Neural progenitor cell (in vitro differentiated cells): ENCODE measurements at regions not wholly inside any gene's neighbourhood (a gene's known extent, or its start where the extent isn't known, plus 50 kb on each side); places are given as distances from the start of the nearest gene placed in this dataset.
A peak's percentile ranks its signal among the peaks of the same experiment; 100 is the strongest.

Source experiments
- EZH2phosphoT487 ChIP-seq: fragments of 200-600 bp; sonication (generic); IDR thresholded peaks from 2 replicates; pipeline ENCODE4 v1.6.1; 2017; ENCODE audit warnings: antibody characterized with exemption
- TF ChIP-seq, protein P1 (sequence below): fragments of 200-600 bp; sonication (generic); IDR thresholded peaks from 2 replicates; pipeline ENCODE4 v1.5.1; 2017; ENCODE audit warnings: antibody characterized with exemption, mild to moderate bottlenecking

GRCh38 chr6:3990692-3991491 lies 88.0 kb downstream of the FAM217A start:
- TF ChIP-seq, protein P1, sequence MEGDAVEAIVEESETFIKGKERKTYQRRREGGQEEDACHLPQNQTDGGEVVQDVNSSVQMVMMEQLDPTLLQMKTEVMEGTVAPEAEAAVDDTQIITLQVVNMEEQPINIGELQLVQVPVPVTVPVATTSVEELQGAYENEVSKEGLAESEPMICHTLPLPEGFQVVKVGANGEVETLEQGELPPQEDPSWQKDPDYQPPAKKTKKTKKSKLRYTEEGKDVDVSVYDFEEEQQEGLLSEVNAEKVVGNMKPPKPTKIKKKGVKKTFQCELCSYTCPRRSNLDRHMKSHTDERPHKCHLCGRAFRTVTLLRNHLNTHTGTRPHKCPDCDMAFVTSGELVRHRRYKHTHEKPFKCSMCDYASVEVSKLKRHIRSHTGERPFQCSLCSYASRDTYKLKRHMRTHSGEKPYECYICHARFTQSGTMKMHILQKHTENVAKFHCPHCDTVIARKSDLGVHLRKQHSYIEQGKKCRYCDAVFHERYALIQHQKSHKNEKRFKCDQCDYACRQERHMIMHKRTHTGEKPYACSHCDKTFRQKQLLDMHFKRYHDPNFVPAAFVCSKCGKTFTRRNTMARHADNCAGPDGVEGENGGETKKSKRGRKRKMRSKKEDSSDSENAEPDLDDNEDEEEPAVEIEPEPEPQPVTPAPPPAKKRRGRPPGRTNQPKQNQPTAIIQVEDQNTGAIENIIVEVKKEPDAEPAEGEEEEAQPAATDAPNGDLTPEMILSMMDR, result peak; percentile 89
- no peak for TF ChIP-seq EZH2phosphoT487
